OCI-LY1 (cell line): ENCODE measurements at regions not wholly inside any gene's neighbourhood (a gene's known extent, or its start where the extent isn't known, plus 50 kb on each side); places are given as distances from the start of the nearest gene placed in this dataset.

ENCODE experiments used
- H2AFZ ChIP-seq: fragments of 200-600 bp; sonication (generic), shearing (Covaris generic); 2 replicates; pipeline ENCODE4 v1.6.0; 2014; ENCODE audit warnings: antibody characterized with exemption, mild to moderate bottlenecking, low read length
- H3F3A ChIP-seq: fragments of 200-600 bp; sonication (generic), shearing (Covaris generic); 2 replicates; pipeline ENCODE4 v1.6.0; 2014; ENCODE audit warnings: mild to moderate bottlenecking, antibody characterized with exemption, low read length, moderate library complexity; ENCODE audit not compliant: insufficient read depth
- H3K27ac ChIP-seq: fragments of 200-600 bp; sonication (generic); 2 replicates; pipeline ENCODE4 v1.5.1; 2014; ENCODE audit warnings: low read length, mixed run types, mild to moderate bottlenecking, low read depth; ENCODE audit not compliant: poor library complexity, severe bottlenecking
- H3K27me3 ChIP-seq: fragments of 200-600 bp; sonication (generic); 2 replicates; pipeline ENCODE4 v1.6.0; 2014; ENCODE audit warnings: antibody characterized with exemption, mild to moderate bottlenecking, low read length, moderate library complexity; ENCODE audit not compliant: insufficient read depth
- H3K36me3 ChIP-seq: fragments of 200-600 bp; sonication (generic); 2 replicates; pipeline ENCODE4 v1.6.1; 2014; ENCODE audit warnings: mild to moderate bottlenecking, antibody characterized with exemption, low read length, moderate library complexity, mixed read lengths; ENCODE audit not compliant: insufficient read depth
- H3K4me1 ChIP-seq: fragments of 200-600 bp; sonication (generic); 2 replicates; pipeline ENCODE4 v1.5.1; 2014; ENCODE audit warnings: mild to moderate bottlenecking, low read length, moderate library complexity; ENCODE audit not compliant: insufficient read depth, severe bottlenecking
- H3K4me2 ChIP-seq: fragments of 200-600 bp; sonication (generic), shearing (Covaris generic); 2 replicates; pipeline ENCODE4 v1.6.1; 2014; ENCODE audit warnings: low read length
- H3K4me3 ChIP-seq: fragments of 200-600 bp; sonication (generic); 2 replicates; pipeline ENCODE4 v1.5.1; 2014; ENCODE audit warnings: low read length, low read depth, mild to moderate bottlenecking, mixed read lengths; ENCODE audit not compliant: poor library complexity, severe bottlenecking
- H3K79me2 ChIP-seq: fragments of 200-600 bp; shearing (Covaris generic); 2 replicates; pipeline ENCODE4 v1.6.1; 2016; ENCODE audit warnings: mixed run types, low read length, mixed read lengths; ENCODE audit not compliant: insufficient read depth
- H3K9ac ChIP-seq: fragments of 200-600 bp; sonication (generic), shearing (Covaris generic); 2 replicates; pipeline ENCODE4 v1.6.1; 2014; ENCODE audit warnings: mild to moderate bottlenecking, low read length, mixed read lengths
- H3K9me2 ChIP-seq: fragments of 200-600 bp; sonication (generic), shearing (Covaris generic); 2 replicates; pipeline ENCODE4 v1.6.1; 2014; ENCODE audit warnings: low read depth, mild to moderate bottlenecking, low read length, mixed read lengths
- H3K9me3 ChIP-seq: fragments of 200-600 bp; shearing (Covaris generic); 2 replicates; pipeline ENCODE4 v1.6.1; 2014; ENCODE audit warnings: low read length, mixed read lengths
- H4K20me1 ChIP-seq: fragments of 200-600 bp; sonication (generic), shearing (Covaris generic); 2 replicates; pipeline ENCODE4 v1.6.0; 2016; ENCODE audit warnings: mild to moderate bottlenecking, low read length; ENCODE audit not compliant: insufficient read depth
- CTCF ChIP-seq: fragments of 200-600 bp; sonication (generic), shearing (Covaris generic); IDR thresholded peaks from 2 replicates; pipeline ENCODE4 v1.5.1; 2017; ENCODE audit warnings: mild to moderate bottlenecking, antibody characterized with exemption, low read length, moderate library complexity, mixed read lengths
- EZH2 ChIP-seq: fragments of 200-600 bp; sonication (generic), shearing (Covaris generic); IDR thresholded peaks from 2 replicates; pipeline ENCODE4 v1.8.0; 2017; ENCODE audit warnings: borderline replicate concordance, mixed run types, mild to moderate bottlenecking, antibody characterized with exemption, low read length, moderate library complexity, mixed read lengths

DNA sequence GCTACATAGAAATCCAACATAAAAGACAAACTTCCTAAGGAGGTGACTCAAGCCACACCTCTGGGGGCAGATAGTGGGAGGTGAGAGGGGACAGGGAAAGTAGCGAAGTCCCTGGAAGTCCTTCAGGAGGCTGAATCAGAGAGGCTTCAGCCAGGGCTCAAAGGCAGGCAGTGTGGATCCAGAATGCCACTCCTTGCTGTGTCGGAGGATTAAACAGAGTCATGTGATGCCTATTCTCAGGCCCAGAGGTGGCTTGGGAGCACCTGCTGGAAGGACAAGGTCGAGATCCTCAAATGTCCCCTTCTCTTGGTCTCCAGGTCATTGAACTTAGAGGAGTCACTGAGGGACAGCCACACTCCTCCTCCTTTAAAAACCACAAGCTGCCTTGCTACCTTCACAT lies 391.1 kb downstream of the SOX9 start:
- H2AFZ ChIP-seq = no peak overlapping the region
- peaks cover 1% of the 10 kb centered on the region; the same call in 1 of the 2 replicates for H3K27me3 ChIP-seq
- no peaks in the 10 kb centered on the region for H4K20me1 ChIP-seq
- no peaks in the 10 kb centered on the region for H3K9me3 ChIP-seq
- no peaks in the 10 kb centered on the region for H3K4me1 ChIP-seq
- no peaks in the 10 kb centered on the region for H3F3A ChIP-seq
- H3K9me2 ChIP-seq = no peaks in the 10 kb centered on the region
- TF ChIP-seq EZH2 (no peak), CTCF (no peak)
- no peaks in the 10 kb centered on the region for H3K79me2 ChIP-seq
- H3K4me2 ChIP-seq = no peak overlapping the region
- H3K27ac ChIP-seq = no peak overlapping the region
- no peak overlapping the region for H3K4me3 ChIP-seq
- H3K9ac ChIP-seq = no peak overlapping the region
- no peaks in the 10 kb centered on the region for H3K36me3 ChIP-seq

DNA sequence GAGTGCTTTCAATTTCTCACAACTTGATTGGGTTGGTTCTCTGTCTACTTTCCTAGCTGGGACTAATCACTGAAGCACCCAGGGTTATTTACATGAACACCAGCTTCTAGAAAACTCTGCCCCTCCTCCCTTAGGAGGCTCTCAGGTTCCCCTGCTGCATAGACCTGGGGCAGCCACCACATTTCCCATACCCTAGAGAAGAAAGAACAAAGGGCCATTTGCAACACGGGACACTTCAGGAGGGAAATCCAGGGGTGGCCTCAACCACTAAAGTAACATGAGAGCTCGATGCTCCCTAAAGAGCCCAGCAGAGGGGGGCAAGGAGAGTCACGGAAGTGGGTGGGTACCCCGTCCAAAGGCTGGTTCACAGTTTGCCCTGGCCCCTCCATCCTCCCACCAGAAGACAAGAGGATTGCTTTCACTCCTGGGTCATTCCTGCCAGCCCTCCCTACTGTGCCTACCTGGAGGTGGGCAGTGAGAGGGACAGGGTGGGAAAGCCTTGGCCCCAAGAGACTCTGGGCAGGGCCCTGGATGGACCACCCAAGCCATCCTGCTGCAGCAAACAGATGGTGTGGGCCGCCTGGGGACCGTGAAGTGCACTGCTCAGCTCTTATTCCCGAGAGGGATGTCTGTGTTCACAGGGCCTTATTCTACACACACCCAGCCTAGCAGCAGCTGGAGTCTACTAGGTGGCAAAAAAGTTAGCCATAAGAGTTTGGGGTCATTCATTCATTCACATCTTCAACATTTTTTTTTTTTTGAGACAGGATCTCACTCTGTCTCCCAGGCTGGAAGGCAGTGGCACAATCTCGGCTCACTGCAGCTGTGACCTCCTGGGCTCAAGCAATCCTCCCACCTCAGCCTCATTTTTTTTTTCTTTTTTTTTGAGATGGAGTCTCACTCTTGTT lies 392.1 kb downstream of the SOX9 start:
- Histone ChIP-seq H2AFZ (no peak overlapping the region), H3K9me2 (no peaks in the 10 kb centered on the region), H3K27me3 (0 out of 2 replicates have a peak, but pooled peaks cover 4% of the 10 kb centered on the region), H3K4me1 (no peaks in the 10 kb centered on the region), H3K4me2 (no peak overlapping the region), H3K9ac (no peak overlapping the region), H3K27ac (no peak overlapping the region), H3F3A (no peaks in the 10 kb centered on the region), H3K36me3 (no peaks in the 10 kb centered on the region), H3K4me3 (no peak overlapping the region), H3K9me3 (no peaks in the 10 kb centered on the region), H3K79me2 (no peaks in the 10 kb centered on the region), H4K20me1 (no peaks in the 10 kb centered on the region)
- TF ChIP-seq EZH2 (no peak), CTCF (no peak)

DNA sequence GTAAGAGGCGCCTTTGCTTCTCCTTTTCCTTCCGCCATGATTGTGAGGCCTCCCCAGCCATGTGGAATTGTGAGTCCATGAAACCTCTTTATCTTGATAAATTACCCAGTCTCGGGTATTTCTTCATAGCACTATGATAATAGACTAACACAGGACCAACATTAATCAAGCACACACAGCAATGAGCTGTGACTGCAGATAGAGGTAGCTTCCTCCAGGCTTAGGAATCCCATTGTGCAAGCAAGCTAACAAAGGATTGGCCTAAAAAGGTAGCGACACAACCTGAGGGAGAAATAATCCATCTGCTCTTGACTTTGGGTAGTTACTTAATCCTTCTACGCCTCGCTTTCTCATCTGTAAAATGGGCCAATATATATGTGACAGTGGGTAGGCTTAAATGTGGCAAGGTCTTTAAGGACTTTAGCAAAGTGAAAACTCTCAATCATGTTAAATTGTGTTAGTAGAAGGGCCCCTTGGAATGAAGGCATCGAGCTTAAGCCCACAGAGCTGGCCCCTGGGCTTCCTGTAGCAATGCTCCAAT lies 393.6 kb downstream of the SOX9 start:
- Histone ChIP-seq H3K27ac (no peak overlapping the region), H3K9me2 (no peaks in the 10 kb centered on the region), H4K20me1 (no peaks in the 10 kb centered on the region), H3K9me3 (no peaks in the 10 kb centered on the region), H3K36me3 (no peaks in the 10 kb centered on the region), H3K27me3 (peaks cover 4% of the 10 kb centered on the region; the same call in 1 of the 2 replicates), H3K4me3 (no peak overlapping the region), H3F3A (no peaks in the 10 kb centered on the region), H3K4me2 (no peak overlapping the region), H2AFZ (no peak overlapping the region), H3K79me2 (no peaks in the 10 kb centered on the region), H3K4me1 (no peaks in the 10 kb centered on the region), H3K9ac (no peak overlapping the region)
- TF ChIP-seq EZH2 = no peak
- no peak for TF ChIP-seq CTCF
